Ovary (tissue), 7 donors: ENCODE measurements at regions not wholly inside any gene's neighbourhood (a gene's known extent, or its start where the extent isn't known, plus 50 kb on each side); places are given as distances from the start of the nearest gene placed in this dataset.

Experiments used
- DNase-seq, 5 donors: peaks; one replicate each; pipeline ENCODE4 v3.0.0-alpha.2; 2019 to 2020
- H3K27ac ChIP-seq, 2 donors: fragments of 200-600 bp; one replicate each; pipeline versions ENCODE4 v1.5.1 to v1.8.0; 2019 to 2022
- H3K27me3 ChIP-seq: fragments of 200-600 bp; one replicate; pipeline ENCODE4 v1.8.0; 2022
- H3K36me3 ChIP-seq: fragments of 200-600 bp; sonication (generic); one replicate; pipeline ENCODE4 v1.5.1; 2019
- H3K4me1 ChIP-seq: one replicate; pipeline ENCODE4 v1.8.1; 2013; ENCODE audit warnings: mild to moderate bottlenecking, moderate library complexity; ENCODE audit not compliant: insufficient read depth
- H3K4me3 ChIP-seq: fragments of 200-600 bp; sonication (generic); one replicate; pipeline ENCODE4 v1.5.1; 2017
- H3K9me3 ChIP-seq, 2 donors: fragments of 200-600 bp in 1 of 2; sonication (generic) in 1 of 2; one replicate each; pipeline versions ENCODE4 v1.5.1 to v1.8.1; 2013 to 2019; ENCODE audit warnings: mild to moderate bottlenecking in 1 of 2, moderate library complexity in 1 of 2
- EP300 ChIP-seq: sonication (generic); formaldehyde crosslinking; IDR thresholded peaks from one replicate; pipeline ENCODE4 v1.6.1; 2017; ENCODE audit warnings: antibody characterized with exemption
- POLR2A ChIP-seq: fragments of 450-650 bp; IDR thresholded peaks from one replicate; pipeline ENCODE4 v1.6.1; 2017; ENCODE audit warnings: antibody characterized with exemption, mild to moderate bottlenecking, moderate library complexity
- WGBS, 3 donors: extraction: QIAGEN DNeasy Blood & Tissue Kit in 1 of 3; methylation state at CpG; one replicate each; pipeline versions ENCODE4 v1.1.5 to v1.1.7; 2013 to 2017; 5-methylcytosine and 5-hydroxymethylcytosine counted together
- intact Hi-C, 4 donors: fragments of 100-400 bp; cut with DNase I; formaldehyde crosslinking; loops; one replicate each; pipeline versions ENCODE4 v1.11.0 to v1.15.1; 2022 to 2023
- TF ChIP-seq, protein P1 (sequence below), 3 donors: fragments of 450-650 bp in 2 of 3; fragments of 200-600 bp in 1 of 3; IDR thresholded peaks; one replicate each; pipeline versions ENCODE4 v1.5.1 to v1.8.0; 2016 to 2022; ENCODE audit warnings: antibody characterized with exemption in 3 of 3, mild to moderate bottlenecking in 1 of 3
- donor health status: DM: no; HTN: no; CAD: no; lungs with moderate emphysema.
- donor health status: DM: no; HTN: no; CAD: no.
- donor health status: Bipolar disorder and iron deficiency.
- donor health status: DM: no; HTN: no; CAD: no.
- donor health status: DM: yes; HTN: yes; CAD: no.

GRCh38 chr2:14321357-14321756 lies 311.2 kb upstream of the LRATD1 start:
- intact Hi-C loops = no loop called here
- no peak for DNase-seq
- Histone ChIP-seq H3K36me3 (no peaks in the 10 kb centered on the region), H3K27ac (no peak overlapping the region), H3K9me3 (no peaks in the 10 kb centered on the region), H3K4me3 (no peak overlapping the region), H3K4me1 (no peaks in the 10 kb centered on the region), H3K27me3 (no peaks in the 10 kb centered on the region)
- TF ChIP-seq, protein P1, sequence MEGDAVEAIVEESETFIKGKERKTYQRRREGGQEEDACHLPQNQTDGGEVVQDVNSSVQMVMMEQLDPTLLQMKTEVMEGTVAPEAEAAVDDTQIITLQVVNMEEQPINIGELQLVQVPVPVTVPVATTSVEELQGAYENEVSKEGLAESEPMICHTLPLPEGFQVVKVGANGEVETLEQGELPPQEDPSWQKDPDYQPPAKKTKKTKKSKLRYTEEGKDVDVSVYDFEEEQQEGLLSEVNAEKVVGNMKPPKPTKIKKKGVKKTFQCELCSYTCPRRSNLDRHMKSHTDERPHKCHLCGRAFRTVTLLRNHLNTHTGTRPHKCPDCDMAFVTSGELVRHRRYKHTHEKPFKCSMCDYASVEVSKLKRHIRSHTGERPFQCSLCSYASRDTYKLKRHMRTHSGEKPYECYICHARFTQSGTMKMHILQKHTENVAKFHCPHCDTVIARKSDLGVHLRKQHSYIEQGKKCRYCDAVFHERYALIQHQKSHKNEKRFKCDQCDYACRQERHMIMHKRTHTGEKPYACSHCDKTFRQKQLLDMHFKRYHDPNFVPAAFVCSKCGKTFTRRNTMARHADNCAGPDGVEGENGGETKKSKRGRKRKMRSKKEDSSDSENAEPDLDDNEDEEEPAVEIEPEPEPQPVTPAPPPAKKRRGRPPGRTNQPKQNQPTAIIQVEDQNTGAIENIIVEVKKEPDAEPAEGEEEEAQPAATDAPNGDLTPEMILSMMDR (IDR thresholded peaks at IDR 0.05) = no peak
- TF ChIP-seq EP300 (no peak), POLR2A (no peak)
- 87 to 90% (median 89%) methylated on average over 4 of the region's 4 CpGs for WGBS, 3 donors

- Histone ChIP-seq H3K9me3 (no peaks in the 10 kb centered on the region), H3K27ac (no peak overlapping the region), H3K4me1 (no peaks in the 10 kb centered on the region), H3K36me3 (no peaks in the 10 kb centered on the region), H3K4me3 (no peak overlapping the region), H3K27me3 (no peaks in the 10 kb centered on the region)
- intact Hi-C loops = no loop called here
- TF ChIP-seq, protein P1 (IDR thresholded peaks at IDR 0.05) = no peak
- TF ChIP-seq POLR2A (no peak), EP300 (no peak)
- no peak for DNase-seq
- 26 to 29% (median 28%) methylated on average over 2 of the region's 2 CpGs for WGBS, 3 donors
These were observed 310.2 kb upstream of the LRATD1 start for GRCh38 chr2:14322306-14322705.

DNA sequence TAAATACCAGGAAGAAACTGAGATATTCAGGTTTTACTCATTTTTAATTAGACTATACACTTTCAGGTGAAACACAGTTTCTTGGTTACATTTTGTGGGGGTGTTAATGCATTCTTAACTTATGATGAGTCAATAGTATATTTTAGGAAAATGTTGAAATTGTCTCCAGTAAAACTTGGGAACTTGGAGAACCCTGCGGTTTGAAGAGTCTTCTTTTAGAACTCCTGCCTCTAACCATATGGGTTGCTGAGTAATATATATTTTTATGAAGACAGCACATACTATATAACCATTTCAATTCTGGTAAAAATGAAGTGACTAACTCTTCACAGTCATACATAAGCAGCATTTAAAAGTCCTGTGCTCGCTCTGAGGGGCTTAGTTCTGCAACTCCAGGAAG lies 308.2 kb upstream of the LRATD1 start:
- Histone ChIP-seq H3K27ac (no peak overlapping the region), H3K4me1 (no peaks in the 10 kb centered on the region), H3K36me3 (no peaks in the 10 kb centered on the region), H3K9me3 (no peaks in the 10 kb centered on the region), H3K27me3 (no peaks in the 10 kb centered on the region), H3K4me3 (no peak overlapping the region)
- no peak for DNase-seq
- WGBS, 3 donors = 88 to 91% (median 91%) methylated on average over 2 of the region's 2 CpGs
- intact Hi-C loops = no loop called here
- TF ChIP-seq POLR2A (no peak), EP300 (no peak)
- TF ChIP-seq, protein P1 (IDR thresholded peaks at IDR 0.05) = no peak

DNA sequence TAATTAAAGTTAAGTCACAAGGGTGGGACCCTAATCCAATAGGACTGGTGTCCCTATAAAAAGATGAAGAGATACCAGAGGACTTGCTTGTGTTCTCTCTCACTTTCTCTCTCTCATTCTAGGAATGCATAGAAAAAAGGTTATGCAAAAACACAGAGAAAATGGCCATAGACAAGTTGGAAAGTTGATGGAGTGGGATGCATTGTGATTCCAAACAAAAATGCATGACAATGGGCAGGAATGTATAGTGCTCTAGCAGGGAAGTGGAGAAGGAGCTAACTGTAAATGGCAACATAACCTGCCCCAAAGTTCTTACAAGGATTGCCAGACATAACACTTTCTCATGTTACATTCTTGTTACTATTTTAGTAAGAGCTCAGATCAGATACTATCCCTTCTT lies 301.6 kb upstream of the LRATD1 start:
- Histone ChIP-seq H3K27ac (no peak overlapping the region), H3K36me3 (no peaks in the 10 kb centered on the region), H3K27me3 (no peaks in the 10 kb centered on the region), H3K4me1 (no peaks in the 10 kb centered on the region), H3K9me3 (no peaks in the 10 kb centered on the region), H3K4me3 (no peak overlapping the region)
- intact Hi-C loops = no loop called here
- TF ChIP-seq, protein P1 (IDR thresholded peaks at IDR 0.05) = no peak
- no peak for TF ChIP-seq EP300
- TF ChIP-seq POLR2A = no peak
- DNase-seq = no peak
